GM18858 (cell line): ENCODE measurements at regions not wholly inside any gene's neighbourhood (a gene's known extent, or its start where the extent isn't known, plus 50 kb on each side); places are given as distances from the start of the nearest gene placed in this dataset.
"Not testable (repeated sequence)": the region's sequence is repeated elsewhere in the genome, so short reads cannot be mapped to it uniquely, and the experiment has no call there.

Experiments
- ATAC-seq: cut with Tn5 transposase; IDR thresholded peaks from one replicate; pipeline ENCODE4 v1.9.1; 2021; ENCODE audit not compliant: unreplicated experiment

DNA sequence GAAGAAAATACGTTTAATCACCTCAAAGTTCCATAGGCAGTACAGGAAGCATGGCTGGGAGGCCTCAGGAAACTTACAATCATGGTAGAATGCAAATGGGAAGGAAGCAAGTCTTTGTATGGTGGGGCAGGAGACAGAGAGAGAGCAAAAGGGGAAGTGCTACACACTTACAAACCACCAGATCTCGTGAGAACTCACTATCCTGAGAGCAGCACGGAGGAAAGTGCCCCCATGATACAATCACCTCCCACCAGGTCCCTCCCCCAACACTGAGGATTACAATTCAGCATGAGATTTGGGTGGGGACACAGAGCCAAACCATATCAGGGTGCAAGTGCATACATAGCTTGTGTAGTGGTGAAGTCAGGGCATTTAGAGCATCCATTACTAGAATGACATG lies 92.3 kb upstream of the ANKRD10 start:
- ATAC-seq: no peak

DNA sequence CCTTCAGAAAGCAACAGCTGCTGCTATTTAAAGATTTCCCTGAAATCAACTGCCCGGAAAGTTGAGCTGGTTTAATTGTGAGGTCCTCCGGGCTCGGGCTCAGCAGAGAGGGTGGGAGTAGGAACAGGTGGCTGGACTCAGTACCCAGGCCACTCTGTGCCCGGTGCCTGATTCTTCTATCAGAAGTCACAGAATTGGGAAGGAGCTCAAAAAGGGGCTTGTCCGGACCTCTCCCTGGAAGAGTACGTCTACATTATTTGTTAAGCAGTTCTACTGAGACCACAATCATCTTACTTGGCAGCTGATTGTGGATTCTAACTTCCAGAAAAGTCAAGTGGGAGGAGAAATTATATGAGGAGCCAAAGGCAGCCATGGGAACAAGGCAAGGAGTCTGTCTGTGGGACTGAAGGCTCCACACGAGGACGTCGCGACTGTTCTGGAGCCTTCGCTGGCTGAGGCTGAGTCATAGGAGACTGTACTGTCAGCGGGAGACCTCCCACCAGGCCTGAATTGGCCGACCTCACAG lies 91.7 kb upstream of the ANKRD10 start:
- no peak for ATAC-seq

GRCh38 chr13:111005808-111006505 lies 91.1 kb upstream of the ANKRD10 start:
- no peak for ATAC-seq

DNA sequence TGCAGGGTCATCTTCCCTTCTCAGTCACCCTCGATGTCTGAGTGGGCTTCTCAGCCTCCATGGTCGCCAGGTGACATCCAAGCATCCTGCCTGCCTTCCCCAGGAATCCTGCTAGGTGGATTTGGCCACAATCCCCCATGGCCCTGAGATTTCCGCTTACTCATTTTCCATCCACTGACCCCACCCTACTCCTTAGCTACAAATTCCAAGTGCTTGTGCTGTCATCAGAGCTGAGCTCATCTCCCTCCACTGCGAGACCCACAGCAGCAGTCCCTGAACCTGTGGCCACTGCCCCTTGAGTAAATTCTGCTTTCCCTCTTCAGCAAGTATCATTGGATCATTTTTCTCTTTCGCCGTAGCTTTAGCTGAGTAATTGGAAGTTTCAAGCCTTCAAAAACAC lies 90.5 kb upstream of the ANKRD10 start:
- ATAC-seq: no peak

DNA sequence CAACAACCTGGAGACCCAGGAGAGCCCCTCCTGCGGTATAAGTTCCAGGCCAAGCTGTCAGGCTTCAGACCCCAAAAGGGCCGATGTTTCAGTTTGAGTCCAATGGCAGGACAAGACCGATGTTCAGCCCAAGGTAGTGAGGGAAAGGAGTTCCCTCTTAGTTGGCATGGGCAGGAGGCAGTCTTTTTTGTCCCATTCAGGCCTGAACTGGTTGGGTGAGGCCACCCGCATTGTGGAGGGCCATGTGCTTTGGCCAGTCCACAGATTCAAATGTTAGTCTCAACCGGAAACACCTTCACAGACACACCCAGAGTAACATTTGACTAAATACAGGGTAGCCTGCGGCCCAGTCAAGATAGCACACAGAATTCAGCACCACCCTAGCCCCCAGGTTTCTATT lies 89.6 kb upstream of the ANKRD10 start:
- ATAC-seq: no peak

GRCh38 chr13:111001636-111002035 lies 86.8 kb upstream of the ANKRD10 start:
- ATAC-seq: no peak

GRCh38 chr13:110993788-110994187 lies 78.9 kb upstream of the ANKRD10 start:
- no peak for ATAC-seq

DNA sequence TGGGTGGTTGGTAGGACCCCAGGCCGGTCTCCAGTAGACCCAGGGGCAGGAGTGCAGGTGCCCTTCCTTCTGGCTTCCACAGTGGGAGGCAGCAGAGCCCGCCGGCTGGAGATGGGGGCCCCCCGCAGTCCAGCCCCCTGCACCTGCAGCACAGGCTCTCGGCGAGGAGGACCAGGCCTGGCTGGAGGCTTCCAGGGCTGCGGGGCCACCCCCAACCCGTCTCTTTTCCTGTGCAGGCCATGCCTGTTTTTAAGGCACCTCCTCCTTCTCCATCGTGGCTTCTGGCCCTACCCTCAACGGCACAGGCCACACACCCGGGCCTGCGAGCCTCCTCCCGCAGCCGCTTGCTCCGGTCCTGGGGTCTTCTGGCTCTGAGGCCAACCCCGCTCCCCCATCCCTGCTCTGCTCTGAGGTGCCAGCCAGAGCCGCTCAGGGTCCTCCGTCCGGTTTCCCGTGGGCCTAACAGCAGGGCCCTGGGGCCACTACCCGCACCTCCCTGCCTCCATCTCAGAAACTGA lies 77.2 kb upstream of the ANKRD10 start:
- ATAC-seq: no peak

DNA sequence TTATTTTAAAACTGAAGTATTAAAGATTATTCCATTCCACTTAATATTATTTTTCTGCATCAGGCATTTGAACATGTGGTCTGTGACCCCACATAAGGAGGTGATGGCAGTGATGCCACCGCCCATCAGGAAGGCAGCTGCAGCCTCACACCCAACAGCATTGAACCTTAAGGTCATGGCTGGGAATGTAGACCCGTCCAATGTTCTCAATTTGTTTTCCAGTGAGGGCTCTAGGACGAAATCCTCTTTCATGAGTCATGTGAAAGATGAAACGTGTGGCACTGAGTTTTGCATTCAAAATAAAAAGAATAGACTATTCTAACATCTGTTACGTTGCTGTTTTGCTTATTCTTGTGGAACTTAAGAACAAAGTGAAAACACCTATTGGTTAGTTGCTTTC lies 74.5 kb upstream of the ANKRD10 start:
- no peak for ATAC-seq

DNA sequence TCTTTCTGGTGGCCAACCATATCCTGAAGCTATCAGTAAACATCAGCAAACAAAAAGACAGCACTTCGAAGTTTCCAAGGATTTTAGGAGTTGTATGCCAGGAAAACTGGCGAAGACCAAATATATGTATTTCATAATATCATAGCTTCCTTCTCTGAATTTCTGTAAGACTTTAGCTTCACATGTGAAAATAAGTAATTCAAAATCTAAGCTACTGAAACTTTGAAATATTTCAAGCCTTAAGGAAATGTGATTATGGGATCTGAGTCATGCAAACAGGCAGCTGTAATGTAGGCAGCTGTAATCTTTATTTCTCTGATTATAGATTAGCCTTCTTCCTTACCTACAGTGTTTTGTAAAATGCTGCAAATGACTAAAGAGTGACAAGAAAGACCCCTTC lies 70.7 kb upstream of the ANKRD10 start:
- ATAC-seq: no peak

DNA sequence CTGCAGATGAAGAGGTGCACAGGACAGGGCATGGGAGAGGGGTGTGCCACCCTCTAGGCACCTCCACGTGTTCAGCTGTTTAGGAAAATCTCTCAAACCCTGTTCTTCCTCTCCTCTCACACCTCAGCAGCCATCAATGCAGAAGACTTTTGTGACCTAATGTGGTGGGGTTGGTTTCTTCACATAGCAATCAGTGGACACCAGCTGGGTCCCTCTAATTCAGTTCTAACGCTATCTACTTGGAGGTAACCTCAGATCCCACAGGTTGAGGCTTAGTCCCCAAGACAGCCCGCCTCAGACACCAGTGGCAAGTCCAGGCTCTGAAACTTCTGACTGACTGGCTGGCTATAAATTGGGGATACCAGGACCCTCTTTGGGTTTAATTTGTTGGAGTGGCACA lies 69.9 kb upstream of the ANKRD10 start:
- ATAC-seq: no peak

DNA sequence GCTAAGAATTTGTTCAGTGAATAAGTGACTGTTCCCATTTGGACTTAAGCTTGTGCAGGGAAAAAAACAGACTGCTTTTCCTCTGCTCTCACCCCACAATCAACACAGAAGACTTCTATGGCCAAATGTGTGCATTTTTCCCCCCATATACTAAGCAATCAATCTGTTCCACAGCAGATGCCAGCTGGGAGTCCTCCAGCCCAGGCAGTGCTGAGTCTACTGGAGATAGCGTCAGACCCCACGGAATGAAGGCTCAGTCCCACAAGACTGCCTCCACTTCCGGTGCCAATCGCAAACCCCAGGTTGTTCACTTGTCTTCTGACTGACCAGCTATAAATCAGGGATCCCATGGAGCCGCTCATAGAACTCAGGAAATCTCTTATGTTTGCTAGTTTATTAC lies 69.5 kb upstream of the ANKRD10 start:
- ATAC-seq: no peak

DNA sequence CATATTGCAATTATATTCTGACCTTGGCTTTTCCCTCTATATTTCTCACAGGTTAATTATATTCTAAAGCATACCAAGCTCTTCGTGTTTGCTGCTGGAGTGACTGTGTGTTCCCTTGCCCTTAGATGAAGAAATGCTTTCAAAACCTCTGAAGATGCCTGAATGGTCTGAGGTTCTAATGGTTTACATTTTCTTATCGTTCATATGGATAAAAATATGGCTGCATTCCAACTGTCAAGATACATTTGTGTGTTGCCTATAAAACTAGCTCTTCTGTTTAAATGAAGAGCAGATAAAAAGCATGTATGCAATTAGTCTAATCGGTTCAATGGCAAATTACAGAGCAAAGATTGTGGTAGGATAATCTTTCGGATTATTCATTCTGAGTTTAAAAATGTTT lies 68.4 kb upstream of the ANKRD10 start:
- ATAC-seq: no peak

DNA sequence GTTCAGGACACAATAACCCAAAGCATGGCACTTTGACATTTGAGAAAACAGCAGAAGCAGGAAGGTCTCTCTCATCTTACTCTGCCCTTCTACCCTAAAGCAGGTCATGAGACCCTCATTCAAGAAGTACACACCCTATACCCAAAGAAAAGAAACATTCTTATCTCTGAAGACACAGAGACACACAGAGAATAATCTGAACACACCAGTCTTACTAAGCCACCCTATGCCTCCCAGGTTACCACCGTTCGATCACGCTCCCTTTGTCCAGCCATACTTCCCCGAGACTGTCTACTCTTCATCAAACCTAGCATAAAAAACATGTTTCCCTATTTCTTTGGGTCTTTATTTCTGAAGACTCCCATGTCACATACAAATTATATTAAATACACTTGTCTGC lies 66.5 kb upstream of the ANKRD10 start:
- no peak for ATAC-seq

DNA sequence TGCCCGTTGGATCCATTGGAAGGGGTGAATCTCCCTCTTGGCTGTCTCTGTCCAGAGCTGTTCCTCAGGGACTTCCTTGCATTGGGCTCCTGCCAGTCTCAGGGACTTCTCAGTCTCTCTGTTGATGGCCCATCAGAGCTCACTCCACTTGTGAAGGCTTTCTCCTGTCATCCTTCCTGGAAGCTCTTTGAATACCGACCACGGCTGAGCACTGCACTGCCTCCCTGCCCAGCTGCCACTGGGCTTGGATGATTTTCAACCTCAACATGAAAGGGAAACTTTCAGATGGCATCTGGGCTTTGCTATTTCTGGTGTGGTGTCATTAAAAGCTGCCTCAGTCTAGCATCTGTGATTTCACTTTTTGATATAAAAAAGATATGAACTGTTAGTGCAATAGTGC lies 66.1 kb upstream of the ANKRD10 start:
- no peak for ATAC-seq

DNA sequence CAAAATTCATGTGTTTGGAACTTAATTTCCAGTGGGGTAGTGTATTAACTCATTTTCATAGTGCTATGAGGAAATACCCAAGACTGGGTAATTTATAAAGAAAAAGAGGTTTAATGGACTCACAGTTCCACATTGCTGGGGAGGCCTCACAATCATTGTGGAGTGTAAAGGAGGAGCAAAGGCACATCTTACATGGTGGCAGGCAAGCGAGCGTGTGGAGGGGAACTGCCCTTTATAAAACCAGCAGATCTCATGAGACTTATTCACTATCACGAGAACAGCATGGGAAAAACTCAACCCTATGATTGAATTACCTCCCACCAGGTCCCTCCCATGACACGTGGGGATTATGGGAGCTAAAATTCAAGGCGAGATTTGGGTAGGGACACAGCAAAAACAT lies 64.3 kb upstream of the ANKRD10 start:
- ATAC-seq: not testable (repeated sequence)

DNA sequence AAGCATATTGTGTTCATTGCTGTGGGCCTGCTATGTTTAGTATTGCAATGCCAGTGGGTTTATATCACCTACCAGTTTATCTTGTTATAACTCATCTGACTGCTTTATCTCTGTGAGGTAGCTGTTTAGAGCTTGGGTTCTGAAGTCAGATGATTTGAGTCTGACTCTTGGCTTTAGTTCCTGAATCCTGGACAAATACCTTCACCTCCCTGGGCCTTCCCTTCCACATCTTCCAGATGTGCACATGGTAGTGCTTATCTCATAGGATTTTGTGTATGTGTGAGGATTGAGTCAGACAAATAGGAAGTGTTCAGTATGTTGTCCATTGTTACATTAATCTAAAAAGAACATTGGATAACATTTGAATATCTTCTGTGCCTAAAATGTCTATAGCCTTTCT lies 63.5 kb upstream of the ANKRD10 start:
- no peak for ATAC-seq

DNA sequence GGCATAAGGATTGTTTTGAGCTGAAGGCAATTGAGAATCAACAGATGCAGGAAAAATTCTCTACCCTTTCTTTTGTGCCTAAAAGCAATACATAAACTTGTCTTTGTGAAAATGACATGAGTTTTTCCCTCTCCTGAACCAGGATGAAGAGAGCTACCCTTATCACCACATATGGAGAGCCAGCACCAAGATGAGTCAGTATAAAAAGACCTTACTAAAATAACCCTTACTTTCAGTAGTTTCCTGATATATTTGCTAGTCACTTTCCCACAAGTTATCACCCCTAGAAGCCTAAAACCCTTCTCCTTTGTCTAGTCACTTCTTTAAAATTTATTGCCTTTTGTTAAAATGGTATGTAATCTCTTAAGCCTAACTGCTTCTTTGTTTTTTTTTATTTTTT lies 61.9 kb upstream of the ANKRD10 start:
- ATAC-seq: no peak

DNA sequence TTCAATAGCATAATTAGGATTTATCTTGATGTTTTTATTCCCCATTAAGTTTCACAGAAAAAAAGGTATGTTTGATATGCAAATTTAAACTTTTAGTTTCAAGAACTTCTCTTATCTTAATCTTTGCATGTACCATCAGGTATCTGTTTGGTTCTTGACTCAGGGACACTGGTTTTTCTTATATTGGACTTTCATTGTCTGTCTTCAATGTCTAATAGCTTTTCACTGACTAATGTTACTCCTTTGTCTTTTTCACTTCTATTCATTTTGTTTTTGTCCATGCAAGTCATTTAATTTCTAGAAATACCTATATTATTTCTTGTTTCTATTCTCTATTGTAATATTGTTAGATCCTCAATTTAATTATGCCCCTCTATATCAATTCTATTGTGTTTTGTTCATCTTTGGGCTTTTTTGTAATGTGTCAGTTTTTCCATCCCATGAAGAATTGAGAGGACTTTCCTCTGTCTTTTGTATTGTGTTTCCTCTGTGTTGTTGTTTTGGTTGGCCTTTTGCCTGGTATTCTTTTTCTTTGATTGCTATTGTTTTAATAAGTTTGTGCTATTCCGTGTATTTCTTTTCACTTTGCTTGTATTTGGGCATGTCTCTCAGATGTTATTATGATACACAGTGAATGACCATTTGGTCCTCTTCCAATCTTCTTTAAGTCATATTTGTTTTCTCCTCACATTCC lies 58.3 kb upstream of the ANKRD10 start:
- ATAC-seq: no peak

DNA sequence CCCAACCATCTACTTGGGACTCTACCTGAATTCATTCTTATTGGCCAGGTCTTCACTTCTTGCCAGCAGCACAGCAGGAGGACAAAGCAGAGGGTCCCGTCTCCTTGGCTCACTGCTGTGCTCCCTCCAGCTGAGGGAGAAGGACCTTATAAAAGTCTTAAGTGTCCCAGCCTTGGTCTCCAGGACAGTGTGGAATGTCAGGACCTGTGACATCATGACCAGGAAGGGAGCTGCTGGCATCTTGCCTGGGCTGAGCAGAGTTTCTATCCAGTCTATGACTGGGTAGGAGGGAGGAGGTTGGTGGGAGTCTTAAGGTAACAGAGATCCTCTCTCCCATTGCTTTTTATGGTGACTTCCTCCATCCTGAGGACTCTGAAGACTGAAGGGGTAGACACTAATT lies 56.6 kb upstream of the ANKRD10 start:
- ATAC-seq: no peak

DNA sequence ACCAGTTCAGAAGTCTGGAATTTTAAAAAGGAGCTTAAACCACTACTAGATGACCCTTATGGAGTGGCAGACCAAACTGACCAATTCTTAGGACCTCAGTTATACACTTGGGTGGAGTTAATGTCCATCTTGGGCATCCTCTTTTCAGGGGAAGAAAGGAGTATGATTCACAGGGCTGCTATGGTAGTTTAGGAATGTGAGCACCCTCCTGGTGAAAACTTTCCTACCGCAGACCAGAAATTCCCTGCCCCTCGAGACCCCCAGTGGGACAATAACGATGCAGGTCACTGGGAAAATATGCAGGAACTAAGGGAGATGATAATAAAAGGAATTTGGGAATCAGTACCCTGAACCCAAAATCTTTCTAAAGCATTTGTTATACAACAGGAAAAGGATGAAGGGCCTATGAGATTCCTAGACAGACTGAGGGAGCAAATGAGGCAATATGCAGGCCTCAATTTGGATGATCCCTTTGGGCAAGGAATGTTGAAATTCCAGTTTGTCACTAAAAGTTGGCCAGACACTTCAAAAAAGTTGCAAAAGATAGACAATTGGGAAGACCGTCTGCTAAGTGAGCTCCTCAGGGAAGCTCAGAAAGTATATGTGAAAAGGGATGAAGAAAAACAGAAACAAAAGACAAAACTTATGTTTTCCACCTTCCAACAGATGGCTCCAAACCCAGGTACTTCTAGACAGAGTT lies 52.4 kb upstream of the ANKRD10 start:
- not testable (repeated sequence) for ATAC-seq

DNA sequence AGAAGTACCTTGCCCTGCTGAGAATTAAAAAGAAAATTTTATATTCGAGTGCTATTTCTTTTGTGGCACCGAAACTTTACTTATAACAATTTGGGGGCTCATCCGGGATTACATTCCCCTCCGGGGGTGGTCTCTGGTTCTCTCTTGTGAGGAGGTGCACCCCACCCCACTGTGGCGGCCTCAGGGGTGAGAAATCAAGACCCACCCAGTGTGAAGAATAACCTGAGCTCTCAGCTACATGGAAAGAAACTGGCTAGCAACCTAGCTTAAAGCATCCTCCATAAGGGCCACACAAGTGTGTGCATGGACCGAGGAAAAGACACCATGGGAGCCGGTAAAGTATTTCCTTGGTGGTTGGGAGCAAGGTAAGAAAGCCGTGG lies 50.9 kb upstream of the ANKRD10 start:
- no peak for ATAC-seq
